Stimulated activated CD4-positive, alpha-beta T cell treated with anti-CD3 and anti-CD28 coated beads, Interleukin-4, amount 100 ng/mL, for 4 hours (primary cell): ENCODE measurements at regions not wholly inside any gene's neighbourhood (a gene's known extent, or its start where the extent isn't known, plus 50 kb on each side); places are given as distances from the start of the nearest gene placed in this dataset.
"Not testable (repeated sequence)": the region's sequence is repeated elsewhere in the genome, so short reads cannot be mapped to it uniquely, and the experiment has no call there.

ENCODE experiments used
- DNase-seq, 2 experiments: peaks; one replicate each; pipeline ENCODE4 v3.0.0-alpha.2; 2020

- DNase-seq = not testable (repeated sequence)
These were observed 138.7 kb upstream of the GOLGA6L6 start for GRCh38 chr15:20680257-20680815.

- no peak for DNase-seq
These were observed 130.9 kb upstream of the GOLGA6L6 start for GRCh38 chr15:20672470-20672869.

GRCh38 chr15:20671675-20672074 is 130.1 kb upstream of the GOLGA6L6 start:
- no peak for DNase-seq

GRCh38 chr15:20666410-20666809 is 124.8 kb upstream of the GOLGA6L6 start:
- DNase-seq = not testable (repeated sequence)

GRCh38 chr15:20665653-20666052 is 124.1 kb upstream of the GOLGA6L6 start:
- DNase-seq = no peak

GRCh38 chr15:20659265-20659664 is 117.7 kb upstream of the GOLGA6L6 start:
- no peak for DNase-seq

GRCh38 chr15:20658024-20658423 is 116.4 kb upstream of the GOLGA6L6 start:
- no peak for DNase-seq

GRCh38 chr15:20657084-20657483 is 115.5 kb upstream of the GOLGA6L6 start:
- no peak for DNase-seq

- DNase-seq = no peak
These were observed 111.3 kb upstream of the GOLGA6L6 start for GRCh38 chr15:20652914-20653313.

- DNase-seq = not testable (repeated sequence)
These were observed 106.9 kb upstream of the GOLGA6L6 start for GRCh38 chr15:20648402-20648975.

- no peak for DNase-seq
These were observed 105.0 kb upstream of the GOLGA6L6 start for GRCh38 chr15:20646529-20647142.

- peak in 1 of 2 experiments; percentile 45 for DNase-seq
These were observed 104.4 kb upstream of the GOLGA6L6 start for GRCh38 chr15:20645956-20646355.

- no peak for DNase-seq
These were observed 103.3 kb upstream of the GOLGA6L6 start for GRCh38 chr15:20644896-20645295.

GRCh38 chr15:20643829-20644425 is 102.3 kb upstream of the GOLGA6L6 start:
- no peak for DNase-seq

GRCh38 chr15:20643024-20643770 is 101.6 kb upstream of the GOLGA6L6 start:
- DNase-seq = no peak

GRCh38 chr15:20642054-20642767 is 100.6 kb upstream of the GOLGA6L6 start:
- DNase-seq = no peak

- DNase-seq = not testable (repeated sequence)
These were observed 98.8 kb upstream of the GOLGA6L6 start for GRCh38 chr15:20640427-20640826.

- not testable (repeated sequence) for DNase-seq
These were observed 97.6 kb upstream of the GOLGA6L6 start for GRCh38 chr15:20639224-20639623.

- not testable (repeated sequence) for DNase-seq
These were observed 95.9 kb upstream of the GOLGA6L6 start for GRCh38 chr15:20637499-20637898.

- not testable (repeated sequence) for DNase-seq
These were observed 87.9 kb upstream of the GOLGA6L6 start for GRCh38 chr15:20629526-20629925.

GRCh38 chr15:20628538-20628937 is 86.9 kb upstream of the GOLGA6L6 start:
- DNase-seq = not testable (repeated sequence)

GRCh38 chr15:20625469-20625868 is 83.9 kb upstream of the GOLGA6L6 start:
- not testable (repeated sequence) for DNase-seq

GRCh38 chr15:20624085-20624484 is 82.5 kb upstream of the GOLGA6L6 start:
- not testable (repeated sequence) for DNase-seq
